T-cell (primary cell): ENCODE measurements at regions not wholly inside any gene's neighbourhood (a gene's known extent, or its start where the extent isn't known, plus 50 kb on each side); places are given as distances from the start of the nearest gene placed in this dataset.
"Not testable (repeated sequence)": the region's sequence is repeated elsewhere in the genome, so short reads cannot be mapped to it uniquely, and the experiment has no call there.

ENCODE experiments used
- ATAC-seq, 4 experiments: fragments of 200-7000 bp in 3 of 4; fragments of 150-1000 bp in 1 of 4; cut with Tn5 transposase; replicated peaks in 1 of 4; 1 replicate in 3 of 4; 2 replicates in 1 of 4; pipeline ENCODE4 v1.10.0; 2021; ENCODE audit warnings: moderate library complexity in 3 of 4, mild to moderate bottlenecking in 2 of 4, moderate number of reproducible peaks in 1 of 4
- CTCF ChIA-PET, 2 donors: fragments of 300-600 bp; sonication (Branson Sonifier 250); formaldehyde crosslinking; loops; one replicate each; lab custom pipeline; 2022; ENCODE audit warnings: antibody characterized with exemption in 2 of 2; lab: Charles Lee
- POLR2A ChIA-PET, 2 donors: fragments of 300-600 bp; sonication (Branson Sonifier 250); formaldehyde crosslinking; loops; one replicate each; lab custom pipeline; 2022; ENCODE audit warnings: antibody characterized with exemption in 2 of 2; lab: Charles Lee
- DNase-seq, 35 experiments: peaks; one replicate each; pipeline versions ENCODE4 v3.0.0 to v3.0.0-alpha.2; 2013 to 2023
- H3K27ac ChIP-seq: one replicate; pipeline ENCODE4 v1.5.1; 2013; ENCODE audit warnings: low read length
- H3K27me3 ChIP-seq, 2 experiments: replicated peaks in 1 of 2; 1 replicate in 1 of 2; 2 replicates in 1 of 2; pipeline versions ENCODE4 v1.6.1 to v1.7.0; 2013; ENCODE audit warnings: low read length in 1 of 2, mixed read lengths in 1 of 2; ENCODE audit not compliant: control insufficient read depth in 2 of 2, insufficient read depth in 2 of 2; ENCODE audit errors: extremely low read depth in 1 of 2
- H3K36me3 ChIP-seq, 2 donors: 1 replicate in 1 of 2; 2 replicates in 1 of 2; pipeline versions ENCODE4 v1.6.1 to v1.7.0; 2013; ENCODE audit warnings: low read length in 1 of 2; ENCODE audit not compliant: control insufficient read depth in 2 of 2, insufficient read depth in 1 of 2; ENCODE audit errors: extremely low read depth in 1 of 2
- H3K4me1 ChIP-seq, 2 experiments: 1 replicate in 1 of 2; 2 replicates in 1 of 2; pipeline versions ENCODE4 v1.6.1 to v1.7.0; 2013; ENCODE audit warnings: low read length in 2 of 2, mixed read lengths in 1 of 2; ENCODE audit not compliant: insufficient read depth in 2 of 2, control insufficient read depth in 1 of 2; ENCODE audit errors: extremely low read depth in 1 of 2
- H3K4me3 ChIP-seq, 2 donors: 1 replicate in 1 of 2; 2 replicates in 1 of 2; pipeline versions ENCODE4 v1.5.1 to v1.7.0; 2013; ENCODE audit warnings: mild to moderate bottlenecking in 2 of 2, low read length in 1 of 2, moderate library complexity in 1 of 2; ENCODE audit not compliant: control insufficient read depth in 1 of 2; ENCODE audit errors: extremely low read depth in 1 of 2
- H3K9me3 ChIP-seq: 2 replicates; pipeline ENCODE4 v1.7.0; 2013
- H3K27ac Mint-ChIP-seq, 2 donors: one replicate each; pipeline ENCODE4 v1.8.0; 2020 to 2021; ENCODE audit warnings: mild to moderate bottlenecking in 2 of 2, mixed read lengths in 2 of 2
- H3K27me3 Mint-ChIP-seq, 2 donors: one replicate each; pipeline ENCODE4 v1.8.0; 2021 to 2022; ENCODE audit warnings: mixed read lengths in 2 of 2
- H3K36me3 Mint-ChIP-seq: one replicate; pipeline ENCODE4 v1.8.0; 2021; ENCODE audit warnings: mixed read lengths
- H3K4me1 Mint-ChIP-seq, 3 donors: one replicate each; pipeline ENCODE4 v1.8.0; 2020 to 2022; ENCODE audit warnings: mixed read lengths in 3 of 3, mild to moderate bottlenecking in 1 of 3
- H3K4me3 Mint-ChIP-seq, 3 donors: one replicate each; pipeline ENCODE4 v1.8.0; 2020 to 2022; ENCODE audit warnings: mild to moderate bottlenecking in 3 of 3, mixed read lengths in 3 of 3, moderate library complexity in 3 of 3
- H3K9me3 Mint-ChIP-seq, 3 donors: one replicate each; pipeline ENCODE4 v1.8.0; 2020 to 2022; ENCODE audit warnings: mixed read lengths in 3 of 3
- WGBS: methylation state at CpG from one replicate; pipeline ENCODE4 v1.1.5; 2013; ENCODE audit warnings: missing lambda C conversion rate; ENCODE audit not compliant: insufficient coverage; 5-methylcytosine and 5-hydroxymethylcytosine counted together

- ChIA-PET POLR2A (no interaction called here), CTCF (no interaction called here)
- ATAC-seq: no peak
- Histone ChIP-seq H3K27ac (no peak overlapping the region), H3K9me3 (no peaks in the 10 kb centered on the region), H3K4me3 (no peak overlapping the region), H3K36me3 (no peaks in the 10 kb centered on the region), H3K27me3 (no peaks in the 10 kb centered on the region), H3K4me1 (no peaks in the 10 kb centered on the region)
- no peak for DNase-seq
- peaks cover 24% of the 10 kb centered on the region for H3K36me3 Mint-ChIP-seq
- no peaks in the 10 kb centered on the region for H3K4me1 Mint-ChIP-seq
- no peak overlapping the region for H3K27ac Mint-ChIP-seq
- WGBS: 100% methylated on average over 1 of the region's 1 CpG
- H3K9me3 Mint-ChIP-seq: no peaks in the 10 kb centered on the region
- H3K4me3 Mint-ChIP-seq: no peak overlapping the region
- no peaks in the 10 kb centered on the region for H3K27me3 Mint-ChIP-seq
Observed at GRCh38 chr1:173393659-173394000, 83.5 kb upstream of the PRDX6 start.

GRCh38 chr1:173394813-173395212, 82.3 kb upstream of the PRDX6 start:
- H3K4me1 Mint-ChIP-seq, POLR2A ChIA-PET, H3K27ac Mint-ChIP-seq, ATAC-seq, H3K9me3 Mint-ChIP-seq, H3K4me3 Mint-ChIP-seq, H3K27ac ChIP-seq, H3K4me1 ChIP-seq, H3K9me3 ChIP-seq, DNase-seq, H3K4me3 ChIP-seq, H3K36me3 ChIP-seq, H3K27me3 ChIP-seq, H3K27me3 Mint-ChIP-seq: not testable (repeated sequence)
- H3K36me3 Mint-ChIP-seq: peaks cover 24% of the 10 kb centered on the region
- CTCF ChIA-PET: interaction anchor here in 1 of 2 donors (0.7 to 0.9 kb wide), 2 partner anchors 594 to 649 kb away, joined by 5 to 7 read pairs; no protein-coding TSS in a partner anchor

GRCh38 chr1:173395762-173396161, 81.4 kb upstream of the PRDX6 start:
- H3K36me3 Mint-ChIP-seq: peaks cover 23% of the 10 kb centered on the region
- no peaks in the 10 kb centered on the region for H3K36me3 ChIP-seq
- POLR2A ChIA-PET: interaction anchor here in 1 of 2 donors (0.7 kb wide), 1 partner anchor 557 kb away, joined by 7 read pairs; no protein-coding TSS in a partner anchor
- DNase-seq: no peak
- no peak overlapping the region for H3K27ac ChIP-seq
- no peaks in the 10 kb centered on the region for H3K9me3 ChIP-seq
- H3K27me3 ChIP-seq: no peaks in the 10 kb centered on the region
- H3K27ac Mint-ChIP-seq: no peak overlapping the region
- H3K27me3 Mint-ChIP-seq: no peaks in the 10 kb centered on the region
- ATAC-seq: no peak
- H3K9me3 Mint-ChIP-seq: no peaks in the 10 kb centered on the region
- no peak overlapping the region for H3K4me3 Mint-ChIP-seq
- no peaks in the 10 kb centered on the region for H3K4me1 ChIP-seq
- CTCF ChIA-PET: no interaction called here
- H3K4me3 ChIP-seq: no peak overlapping the region
- no peaks in the 10 kb centered on the region for H3K4me1 Mint-ChIP-seq

DNA sequence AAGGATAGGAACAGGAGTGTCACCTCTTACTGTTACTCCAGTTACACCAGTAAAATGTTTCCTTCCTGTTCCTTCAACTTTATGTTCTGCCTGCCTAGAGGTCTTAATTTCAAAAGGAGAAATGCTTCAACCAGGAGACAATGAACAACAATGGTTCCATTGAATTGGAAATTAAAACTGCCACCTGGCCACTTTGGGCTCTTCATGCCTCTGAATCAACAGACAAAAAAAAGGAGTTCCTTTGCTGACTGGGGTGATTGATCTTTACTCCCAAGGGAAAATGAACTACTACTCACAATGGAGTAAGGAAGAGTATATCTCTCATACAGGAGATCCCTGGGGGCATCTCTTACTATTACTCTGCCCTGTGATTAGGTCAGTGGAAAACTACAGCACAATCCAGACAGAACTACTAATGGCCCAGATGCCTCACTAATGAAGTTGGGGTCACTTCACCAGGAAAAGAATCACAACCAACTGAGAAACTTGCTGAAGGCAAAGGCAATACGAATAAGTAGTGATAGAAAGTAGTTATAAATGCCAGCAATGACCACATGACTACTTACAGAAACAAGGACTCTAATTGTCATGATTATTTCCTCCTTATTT, 76.6 kb upstream of the PRDX6 start:
- Histone ChIP-seq H3K27me3 (no peaks in the 10 kb centered on the region), H3K27ac (no peak overlapping the region), H3K4me3 (no peak overlapping the region), H3K36me3 (no peaks in the 10 kb centered on the region), H3K9me3 (no peaks in the 10 kb centered on the region), H3K4me1 (no peaks in the 10 kb centered on the region)
- DNase-seq: no peak
- ATAC-seq: no peak
- Mint-ChIP-seq H3K27ac (no peak overlapping the region), H3K4me1 (no peaks in the 10 kb centered on the region), H3K36me3 (peaks cover 33% of the 10 kb centered on the region), H3K27me3 (no peaks in the 10 kb centered on the region), H3K4me3 (no peak overlapping the region), H3K9me3 (no peaks in the 10 kb centered on the region)
- no CpG with 5 or more reads among the region's 1 CpG for WGBS
- CTCF ChIA-PET: no interaction called here
- POLR2A ChIA-PET: no interaction called here

DNA sequence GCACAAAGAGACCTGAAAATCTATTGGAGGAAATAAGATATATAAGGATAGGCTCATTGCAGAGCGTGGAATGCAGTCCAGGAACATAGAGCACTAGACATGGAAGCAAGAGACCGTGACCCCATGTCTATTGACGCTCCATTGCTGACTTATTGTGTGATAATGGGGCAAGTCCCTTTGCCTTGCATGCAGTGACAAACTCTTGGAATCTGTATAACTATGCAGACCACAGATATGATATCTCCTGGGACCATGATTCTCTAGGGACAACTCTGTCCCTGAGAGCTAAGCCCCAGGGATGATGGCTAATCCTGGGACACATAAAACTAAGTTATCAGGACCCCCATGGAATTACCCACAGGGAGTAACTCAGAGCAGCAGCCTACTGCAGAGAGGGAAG, 73.1 kb upstream of the PRDX6 start:
- CTCF ChIA-PET: no interaction called here
- H3K36me3 ChIP-seq: no peaks in the 10 kb centered on the region
- H3K27ac ChIP-seq: no peak overlapping the region
- Mint-ChIP-seq H3K9me3 (no peaks in the 10 kb centered on the region), H3K4me1 (peaks cover 9 to 18% (median 16%) of the 10 kb centered on the region in 3 donors), H3K27ac (no peak overlapping the region), H3K36me3 (peaks cover 29% of the 10 kb centered on the region), H3K27me3 (no peaks in the 10 kb centered on the region), H3K4me3 (no peak overlapping the region)
- H3K9me3 ChIP-seq: no peaks in the 10 kb centered on the region
- POLR2A ChIA-PET: no interaction called here
- DNase-seq (no peak), ATAC-seq (no peak)
- no peaks in the 10 kb centered on the region for H3K27me3 ChIP-seq
- no CpG with 5 or more reads among the region's 3 CpGs for WGBS
- peaks cover 0 to 8% of the 10 kb centered on the region in 2 experiments for H3K4me1 ChIP-seq
- no peak overlapping the region for H3K4me3 ChIP-seq

DNA sequence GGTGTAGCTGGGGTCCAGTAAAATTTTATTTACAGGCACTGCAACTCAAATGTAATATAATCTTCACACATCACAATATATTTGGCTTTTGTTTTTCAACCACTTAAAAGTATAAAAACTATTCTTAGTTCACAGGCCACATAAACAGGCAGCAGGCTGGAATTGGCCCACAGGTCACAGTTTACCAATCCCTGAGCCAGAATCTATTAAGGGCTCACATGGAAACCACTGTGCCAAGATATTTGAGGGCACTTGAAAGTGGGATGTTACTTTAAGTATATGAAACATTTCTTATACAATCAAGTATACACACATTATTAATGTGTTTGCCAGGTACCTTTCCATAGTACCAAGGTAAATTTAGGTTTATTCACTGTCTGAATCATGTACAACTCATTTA, 71.9 kb upstream of the PRDX6 start:
- H3K27ac Mint-ChIP-seq: no peak overlapping the region
- Histone ChIP-seq H3K9me3 (no peaks in the 10 kb centered on the region), H3K4me1 (peaks cover 3 to 16% of the 10 kb centered on the region in 2 experiments), H3K27me3 (no peaks in the 10 kb centered on the region), H3K4me3 (no peak overlapping the region), H3K36me3 (no peaks in the 10 kb centered on the region), H3K27ac (no peak overlapping the region)
- no peak for ATAC-seq
- no peak for DNase-seq
- H3K36me3 Mint-ChIP-seq: peaks cover 31% of the 10 kb centered on the region
- ChIA-PET POLR2A (no interaction called here), CTCF (no interaction called here)
- H3K9me3 Mint-ChIP-seq: no peaks in the 10 kb centered on the region
- peaks cover 19 to 30% (median 26%) of the 10 kb centered on the region in 3 donors for H3K4me1 Mint-ChIP-seq
- no peak overlapping the region for H3K4me3 Mint-ChIP-seq
- H3K27me3 Mint-ChIP-seq: no peaks in the 10 kb centered on the region

DNA sequence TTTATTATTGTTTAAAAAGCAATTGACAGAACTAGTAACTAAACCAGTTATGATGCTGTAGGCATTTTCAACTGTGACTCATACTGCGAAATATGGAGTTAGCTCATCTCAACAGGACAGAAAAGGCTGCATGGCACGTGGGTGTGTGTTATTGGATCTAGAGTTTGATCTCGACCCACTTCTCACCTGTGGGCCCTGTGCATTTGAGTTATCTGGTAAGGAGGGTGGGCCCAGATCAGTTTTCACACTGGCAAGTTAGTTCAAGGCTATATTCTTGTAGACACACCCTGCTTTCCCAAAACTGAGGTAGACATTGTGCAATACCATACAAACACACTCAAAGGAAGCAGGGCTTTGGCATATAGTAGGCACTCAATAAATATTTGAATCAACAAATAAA, 71.3 kb upstream of the PRDX6 start:
- Histone ChIP-seq H3K4me3 (no peak overlapping the region), H3K27ac (no peak overlapping the region), H3K4me1 (peaks cover 3 to 21% of the 10 kb centered on the region in 2 experiments), H3K9me3 (no peaks in the 10 kb centered on the region), H3K36me3 (no peaks in the 10 kb centered on the region), H3K27me3 (no peaks in the 10 kb centered on the region)
- ChIA-PET POLR2A (no interaction called here), CTCF (no interaction called here)
- Mint-ChIP-seq H3K9me3 (no peaks in the 10 kb centered on the region), H3K27ac (no peak overlapping the region), H3K4me3 (peak overlapping the region in 1 of 3 donors; percentile 74), H3K27me3 (no peaks in the 10 kb centered on the region), H3K36me3 (peaks cover 28% of the 10 kb centered on the region), H3K4me1 (peaks cover 24 to 36% (median 31%) of the 10 kb centered on the region in 3 donors)
- WGBS: 67% methylated on average over 2 of the region's 3 CpGs
- no peak for ATAC-seq
- DNase-seq: no peak
